Sigmoid colon (tissue), 6 donors: ENCODE measurements at regions not wholly inside any gene's neighbourhood (a gene's known extent, or its start where the extent isn't known, plus 50 kb on each side); places are given as distances from the start of the nearest gene placed in this dataset.

Experiments
- DNase-seq: peaks from one replicate; pipeline ENCODE4 v3.0.0-alpha.2; 2019
- H3K27ac ChIP-seq, 4 donors: fragments of 200-600 bp; sonication (generic); one replicate each; pipeline ENCODE4 v1.5.1; 2016 to 2019; ENCODE audit warnings: mild to moderate bottlenecking in 1 of 4
- H3K27me3 ChIP-seq, 3 donors: fragments of 200-600 bp; sonication (generic); one replicate each; pipeline ENCODE4 v1.5.1; 2019; ENCODE audit warnings: mild to moderate bottlenecking in 1 of 3
- H3K36me3 ChIP-seq, 4 donors: fragments of 200-600 bp; sonication (generic); one replicate each; pipeline ENCODE4 v1.5.1; 2016 to 2019
- H3K4me1 ChIP-seq, 4 donors: fragments of 200-600 bp; sonication (generic); one replicate each; pipeline ENCODE4 v1.5.1; 2017 to 2019
- H3K4me3 ChIP-seq, 4 donors: fragments of 200-600 bp; sonication (generic); one replicate each; pipeline ENCODE4 v1.5.1; 2017 to 2019; ENCODE audit warnings: mild to moderate bottlenecking in 2 of 4, moderate library complexity in 1 of 4
- H3K9me3 ChIP-seq, 4 donors: fragments of 200-600 bp in 3 of 4; sonication (generic) in 3 of 4; one replicate each; pipeline versions ENCODE4 v1.5.1 to v1.6.1; 2013 to 2019
- CTCF ChIP-seq, 4 experiments: fragments of 450-650 bp in 3 of 4; fragments of 200-600 bp in 1 of 4; IDR thresholded peaks; one replicate each; pipeline ENCODE4 v1.5.1; 2016 to 2019; ENCODE audit warnings: antibody characterized with exemption in 4 of 4, mild to moderate bottlenecking in 3 of 4, moderate library complexity in 2 of 4
- EP300 ChIP-seq, 4 donors: sonication (generic); formaldehyde crosslinking; IDR thresholded peaks; one replicate each; pipeline ENCODE4 v1.6.1; 2017; ENCODE audit warnings: antibody characterized with exemption in 4 of 4
- POLR2A ChIP-seq, 2 donors: fragments of 450-650 bp; IDR thresholded peaks; one replicate each; pipeline ENCODE4 v1.6.1; 2016; ENCODE audit warnings: antibody characterized with exemption in 2 of 2, mild to moderate bottlenecking in 2 of 2, moderate library complexity in 2 of 2
- POLR2AphosphoS5 ChIP-seq, 4 donors: sonication (generic); formaldehyde crosslinking; IDR thresholded peaks; one replicate each; pipeline ENCODE4 v1.6.1; 2017; ENCODE audit warnings: antibody characterized with exemption in 4 of 4
- WGBS, 2 donors: extraction: QIAGEN DNeasy Blood & Tissue Kit; methylation state at CpG; one replicate each; pipeline ENCODE4 v1.1.7; 2013; 5-methylcytosine and 5-hydroxymethylcytosine counted together
- intact Hi-C: fragments of 100-400 bp; cut with DNase I; formaldehyde crosslinking; loops from one replicate; pipeline ENCODE4 v1.15.1; 2023
- donor health status: healthy with polysubstance abuse.
- donor health status: healthy.

GRCh38 chr5:173472784-173473278 is 143.6 kb downstream of the BOD1 start:
- TF ChIP-seq EP300 (IDR thresholded peaks at IDR 0.05) (peak in 1 of 4 donors; percentile 5), CTCF (IDR thresholded peaks at IDR 0.05) (no peak), POLR2AphosphoS5 (IDR thresholded peaks at IDR 0.05) (peak in 1 of 4 donors; percentile 1)
- 50 to 71% methylated on average over 3 of the region's 3 CpGs for WGBS, 2 donors
- Histone ChIP-seq H3K4me1 (peaks cover 0 to 89% (median 63%) of the 10 kb centered on the region in 4 donors), H3K27me3 (no peaks in the 10 kb centered on the region), H3K36me3 (no peaks in the 10 kb centered on the region), H3K9me3 (no peaks in the 10 kb centered on the region), H3K4me3 (no peak overlapping the region), H3K27ac (peak overlapping the region; percentile 82 to 92 (median 87))
- intact Hi-C loops, result no loop called here
- no peak for DNase-seq

- Histone ChIP-seq H3K36me3 (no peaks in the 10 kb centered on the region), H3K27ac (peak overlapping the region; percentile 82 to 92 (median 87)), H3K4me1 (peaks cover 0 to 89% (median 60%) of the 10 kb centered on the region in 4 donors), H3K4me3 (no peak overlapping the region), H3K27me3 (no peaks in the 10 kb centered on the region), H3K9me3 (no peaks in the 10 kb centered on the region)
- DNase-seq, result peak; percentile 90
- 48 to 62% methylated on average over 3 of the region's 3 CpGs for WGBS, 2 donors
- TF ChIP-seq CTCF (IDR thresholded peaks at IDR 0.05) (no peak), EP300 (IDR thresholded peaks at IDR 0.05) (peak in 2 of 4 donors; percentile 52 to 90), POLR2AphosphoS5 (IDR thresholded peaks at IDR 0.05) (peak; percentile 71 to 92 (median 79)), POLR2A (IDR thresholded peaks at IDR 0.05) (no peak)
- intact Hi-C loops, result no loop called here
Observed at GRCh38 chr5:173472164-173472563, 143.9 kb upstream of the STC2 start.

- WGBS, 2 donors, result 90 to 91% methylated on average over 4 of the region's 4 CpGs
- TF ChIP-seq POLR2A (IDR thresholded peaks at IDR 0.05) (no peak), POLR2AphosphoS5 (IDR thresholded peaks at IDR 0.05) (peak in 1 of 4 donors; percentile 39), CTCF (IDR thresholded peaks at IDR 0.05) (no peak)
- H3K4me3 ChIP-seq, result no peak overlapping the region
- no peaks in the 10 kb centered on the region for H3K9me3 ChIP-seq
- peak overlapping the region in 2 of 4 donors; percentile 38 to 78 for H3K27ac ChIP-seq
- intact Hi-C loops, result no loop called here
- H3K4me1 ChIP-seq, result peaks cover 0 to 60% (median 33%) of the 10 kb centered on the region in 4 donors
- no peak for DNase-seq
- H3K27me3 ChIP-seq, result no peaks in the 10 kb centered on the region
- H3K36me3 ChIP-seq, result no peaks in the 10 kb centered on the region
Observed at GRCh38 chr5:173468821-173469251, 140.6 kb upstream of the STC2 start.

GRCh38 chr5:173466227-173466626 is 138.0 kb upstream of the STC2 start:
- 82 to 90% methylated on average over 1 of the region's 1 CpG for WGBS, 2 donors
- no peaks in the 10 kb centered on the region for H3K36me3 ChIP-seq
- DNase-seq, result no peak
- H3K4me1 ChIP-seq, result peaks cover 0 to 34% (median 6%) of the 10 kb centered on the region in 4 donors
- no peaks in the 10 kb centered on the region for H3K27me3 ChIP-seq
- no peak for TF ChIP-seq POLR2AphosphoS5 (IDR thresholded peaks at IDR 0.05)
- no peak for TF ChIP-seq POLR2A (IDR thresholded peaks at IDR 0.05)
- H3K27ac ChIP-seq, result no peak overlapping the region
- H3K4me3 ChIP-seq, result no peak overlapping the region
- H3K9me3 ChIP-seq, result no peaks in the 10 kb centered on the region
- intact Hi-C loops, result no loop called here

- Histone ChIP-seq H3K36me3 (no peaks in the 10 kb centered on the region), H3K27ac (no peak overlapping the region), H3K4me3 (no peak overlapping the region), H3K27me3 (no peaks in the 10 kb centered on the region), H3K4me1 (peaks cover 0 to 28% (median 6%) of the 10 kb centered on the region in 4 donors), H3K9me3 (no peaks in the 10 kb centered on the region)
- no peak for DNase-seq
- intact Hi-C loops, result no loop called here
- no peak for TF ChIP-seq CTCF (IDR thresholded peaks at IDR 0.05)
- no peak for TF ChIP-seq POLR2AphosphoS5 (IDR thresholded peaks at IDR 0.05)
- TF ChIP-seq EP300 (IDR thresholded peaks at IDR 0.05), result no peak
- no peak for TF ChIP-seq POLR2A (IDR thresholded peaks at IDR 0.05)
- 72 to 86% methylated on average over 4 of the region's 4 CpGs for WGBS, 2 donors
Observed at GRCh38 chr5:173464813-173465212, 136.6 kb upstream of the STC2 start.
